DMS53 treated with DMSO at 0.1 percent for 48 hours (cell line): ENCODE measurements at regions not wholly inside any gene's neighbourhood (a gene's known extent, or its start where the extent isn't known, plus 50 kb on each side); places are given as distances from the start of the nearest gene placed in this dataset.
"Not testable (repeated sequence)": the region's sequence is repeated elsewhere in the genome, so short reads cannot be mapped to it uniquely, and the experiment has no call there.

Experiments used
- DNase-seq: peaks from one replicate; lab custom pipeline; 2025; ENCODE audit not compliant: unreplicated experiment; lab: John Stamatoyannopoulos, UW

DNA sequence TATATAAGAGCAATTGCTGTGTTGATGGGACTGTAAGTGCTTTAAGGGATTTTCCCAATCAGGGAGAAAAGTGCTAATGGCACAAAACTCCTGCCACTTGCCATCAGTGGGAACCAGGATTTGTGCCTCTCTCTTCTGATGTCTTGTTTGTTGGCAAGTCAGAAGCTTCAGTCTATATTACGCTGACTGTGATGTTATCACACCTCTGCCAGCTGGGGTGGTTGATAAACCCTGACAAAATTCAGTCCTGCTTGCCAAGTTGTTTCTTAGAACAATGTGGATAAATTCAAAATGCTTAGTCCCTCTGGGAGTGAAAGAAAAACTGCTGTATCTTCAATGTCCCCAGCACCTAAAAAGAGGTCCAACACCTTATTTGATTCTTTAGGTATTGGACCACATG is 161.4 kb upstream of the FBXL7 start:
- no peak for DNase-seq

DNA sequence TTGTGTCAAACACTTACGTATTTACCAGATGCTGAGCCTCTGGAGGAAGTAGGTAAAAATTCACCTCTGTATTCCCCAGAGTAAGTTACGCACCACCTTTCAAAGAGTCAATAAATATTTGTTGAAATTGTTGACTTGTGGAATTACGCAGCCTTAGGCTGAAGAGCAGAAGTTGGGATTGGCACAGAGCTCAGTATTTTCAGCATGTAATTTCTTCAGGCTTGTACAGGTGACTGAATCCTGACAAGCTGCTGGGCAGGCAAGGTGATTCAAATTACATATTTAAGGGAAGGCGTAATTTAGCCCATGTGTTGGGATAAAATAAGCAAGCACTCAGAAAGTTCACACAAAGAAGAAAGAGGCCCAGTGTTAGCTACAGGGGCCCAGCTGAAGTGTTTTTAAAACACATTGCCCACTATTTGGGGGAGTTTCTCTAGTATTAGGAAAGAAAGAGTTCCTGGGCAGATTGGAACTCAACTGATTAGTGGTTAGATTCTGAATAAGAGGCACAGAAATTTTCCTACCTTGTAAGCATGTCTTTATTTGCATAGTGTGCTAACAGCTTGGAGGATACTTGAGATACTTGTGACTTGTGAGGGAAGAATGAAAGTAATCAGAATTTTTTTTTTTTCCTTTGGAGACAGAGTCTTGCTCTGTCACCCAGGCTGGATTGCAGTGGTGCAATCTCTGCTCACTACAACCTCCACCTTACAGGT is 165.3 kb upstream of the FBXL7 start:
- DNase-seq, result no peak

DNA sequence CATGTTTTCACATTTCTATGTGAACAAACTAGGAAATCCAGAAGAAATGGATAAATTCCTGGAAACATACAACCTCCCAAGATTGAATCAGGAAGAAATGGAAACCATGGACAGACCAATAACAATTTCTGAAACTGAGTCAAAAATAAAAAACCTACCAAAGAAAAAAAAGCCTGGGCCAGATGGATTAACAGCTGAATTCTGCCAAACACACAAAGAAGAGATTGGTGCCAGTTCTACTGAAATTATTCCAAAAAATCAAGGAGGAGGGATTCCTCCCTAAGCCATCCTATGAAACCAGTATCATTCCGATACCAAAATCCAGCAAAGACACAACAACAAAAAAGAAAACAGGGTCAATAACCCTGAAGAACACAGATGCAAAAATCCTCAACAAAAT is 166.9 kb upstream of the FBXL7 start:
- DNase-seq, result no peak

- no peak for DNase-seq
These were observed 173.0 kb upstream of the FBXL7 start for GRCh38 chr5:15326932-15327331.

DNA sequence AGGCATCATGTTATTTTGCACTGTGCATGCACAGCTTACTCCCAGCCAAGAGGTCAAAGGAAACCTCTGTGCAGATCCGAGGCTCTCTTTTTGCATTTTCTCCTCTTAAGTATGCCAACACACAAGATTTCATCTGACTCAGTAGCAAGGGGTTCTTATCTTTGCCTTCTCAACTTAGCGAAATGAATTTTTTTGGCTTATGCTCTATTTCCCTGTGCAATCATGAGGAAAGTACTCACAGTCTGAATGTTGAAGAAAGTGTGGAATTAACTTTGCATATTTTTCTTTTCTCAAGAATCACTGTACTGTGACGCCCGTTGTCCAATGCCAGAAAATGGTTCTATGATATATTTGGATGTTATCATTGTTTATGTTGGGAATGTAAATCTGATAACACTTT is 173.5 kb upstream of the FBXL7 start:
- DNase-seq, result no peak

DNA sequence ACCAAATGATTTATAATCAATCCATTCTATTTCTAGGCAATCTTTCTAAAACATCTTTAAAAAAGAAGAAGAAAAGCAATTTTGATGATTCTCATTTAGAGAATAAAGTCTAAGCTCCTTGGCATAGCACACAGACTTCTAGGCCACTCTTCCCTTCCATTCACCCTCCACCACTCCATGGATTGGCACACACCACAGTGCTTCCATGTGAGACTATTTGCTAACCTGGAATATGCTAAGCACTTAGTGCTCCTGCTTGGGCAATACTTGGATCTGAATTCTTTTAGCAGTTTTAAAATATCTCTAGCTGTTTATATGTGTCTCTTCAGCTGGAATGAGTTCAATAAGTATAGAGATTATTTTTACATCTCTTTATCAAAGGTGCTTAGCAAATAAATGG is 177.6 kb upstream of the FBXL7 start:
- DNase-seq, result no peak

DNA sequence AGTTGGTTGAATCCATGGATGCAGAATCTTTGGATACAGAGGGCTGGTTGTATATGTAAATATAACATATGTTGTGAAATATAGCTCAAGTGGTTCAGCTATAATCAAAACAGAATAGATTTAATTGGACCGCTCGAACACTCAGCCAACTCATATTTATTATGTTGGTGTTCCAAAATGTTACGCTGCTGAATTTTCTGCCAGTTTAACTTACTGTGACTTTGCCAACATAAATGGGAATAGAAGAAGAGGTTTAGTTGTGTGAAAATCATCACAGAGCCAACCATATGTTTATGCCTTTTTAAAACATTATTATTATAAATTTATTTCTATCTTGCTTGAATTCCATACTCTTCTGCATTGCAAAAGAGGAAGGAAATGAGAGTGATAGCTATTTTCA is 178.2 kb upstream of the FBXL7 start:
- DNase-seq, result no peak

DNA sequence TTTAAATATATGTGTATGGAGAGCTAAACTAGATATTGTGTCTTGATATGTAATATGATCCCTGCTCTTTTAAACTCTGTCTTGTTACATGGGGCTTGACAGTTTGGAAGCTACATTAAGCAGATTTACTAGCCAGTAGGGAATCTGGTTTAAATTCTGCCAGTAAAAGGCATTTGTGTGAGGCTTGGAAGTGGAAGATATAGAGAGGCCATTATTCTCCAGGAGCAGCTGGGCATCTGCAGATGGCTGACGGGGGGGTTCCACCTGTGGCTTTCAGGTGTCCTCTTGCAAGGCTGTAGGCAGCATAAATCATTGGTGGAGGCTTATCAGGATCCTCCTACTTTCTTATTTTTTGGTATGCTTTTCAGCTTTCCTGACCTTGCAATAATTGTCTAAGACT is 179.1 kb upstream of the FBXL7 start:
- DNase-seq, result no peak

- no peak for DNase-seq
These were observed 194.8 kb upstream of the FBXL7 start for GRCh38 chr5:15304914-15305834.

- no peak for DNase-seq
These were observed 195.8 kb upstream of the FBXL7 start for GRCh38 chr5:15304066-15304731.

DNA sequence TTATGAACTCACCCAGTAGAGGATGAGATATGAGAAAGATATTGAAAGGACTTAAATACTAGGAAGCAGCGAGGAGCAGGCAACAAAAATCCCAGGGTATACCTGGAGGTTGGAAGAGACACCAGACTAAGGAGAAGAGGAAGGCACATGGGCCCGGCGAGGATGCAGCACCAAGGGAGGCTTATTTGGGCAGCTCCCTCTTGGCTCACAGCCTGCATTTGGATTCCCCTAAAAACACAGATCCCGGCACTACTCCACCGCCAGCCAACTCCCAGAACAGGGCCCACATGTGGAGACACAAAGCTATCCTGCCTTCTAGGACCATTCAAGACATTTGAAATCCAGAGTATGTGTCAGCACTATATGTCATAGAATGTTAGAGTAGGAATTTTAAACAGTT is 199.8 kb upstream of the FBXL7 start:
- DNase-seq, result no peak

- no peak for DNase-seq
These were observed 209.0 kb upstream of the FBXL7 start for GRCh38 chr5:15290953-15291352.

- DNase-seq, result no peak
These were observed 213.3 kb upstream of the FBXL7 start for GRCh38 chr5:15286650-15287049.

- no peak for DNase-seq
These were observed 213.9 kb upstream of the FBXL7 start for GRCh38 chr5:15285901-15286583.

DNA sequence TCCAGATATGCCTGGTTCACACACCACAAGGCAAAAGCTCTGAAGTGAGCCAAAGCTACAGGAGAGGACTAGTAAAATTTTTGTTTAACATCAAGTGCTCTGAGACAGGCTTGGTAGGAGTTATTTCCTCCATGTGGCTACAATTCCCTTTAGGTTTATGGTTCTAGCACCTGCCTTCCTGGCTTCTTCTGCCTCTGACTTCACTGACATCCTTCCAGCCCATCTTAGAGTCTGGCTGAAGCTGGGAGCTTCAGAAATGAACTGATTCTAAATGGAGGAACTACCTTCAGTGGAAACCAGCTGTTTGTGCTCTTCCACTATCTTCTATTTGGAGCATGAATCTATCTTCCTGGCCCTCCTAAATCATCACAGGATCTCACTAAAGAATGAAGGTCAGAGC is 215.3 kb upstream of the FBXL7 start:
- DNase-seq, result no peak

- DNase-seq, result no peak
These were observed 216.9 kb upstream of the FBXL7 start for GRCh38 chr5:15283076-15283475.

GRCh38 chr5:15282611-15283010 is 217.4 kb upstream of the FBXL7 start:
- no peak for DNase-seq

- not testable (repeated sequence) for DNase-seq
These were observed 228.4 kb upstream of the FBXL7 start for GRCh38 chr5:15271596-15271995.

- no peak for DNase-seq
These were observed 232.0 kb upstream of the FBXL7 start for GRCh38 chr5:15267966-15268365.

GRCh38 chr5:15266841-15267240 is 233.1 kb upstream of the FBXL7 start:
- no peak for DNase-seq

- no peak for DNase-seq
These were observed 233.8 kb upstream of the FBXL7 start for GRCh38 chr5:15266229-15266628.
